Uterus (tissue), 2 donors: ENCODE measurements at regions not wholly inside any gene's neighbourhood (a gene's known extent, or its start where the extent isn't known, plus 50 kb on each side); places are given as distances from the start of the nearest gene placed in this dataset.

Experiments
- CTCF ChIP-seq, 4 experiments: fragments of 200-600 bp in 2 of 4; fragments of 450-650 bp in 2 of 4; sonication (generic) in 2 of 4; IDR thresholded peaks; one replicate each; pipeline ENCODE4 v1.5.1; 2016 to 2019; ENCODE audit warnings: antibody characterized with exemption in 4 of 4, mild to moderate bottlenecking in 2 of 4, moderate library complexity in 1 of 4
- POLR2A ChIP-seq, 2 donors: fragments of 450-650 bp; IDR thresholded peaks; one replicate each; pipeline ENCODE4 v1.6.1; 2016; ENCODE audit warnings: antibody characterized with exemption in 2 of 2, mild to moderate bottlenecking in 1 of 2, moderate library complexity in 1 of 2

- TF ChIP-seq CTCF (IDR thresholded peaks at IDR 0.05) (no peak), POLR2A (IDR thresholded peaks at IDR 0.05) (no peak)
Observed at GRCh38 chr15:87633525-87633924, 623.0 kb downstream of the NTRK3 start.
